ENCODE measurements at regions not wholly inside any gene's neighbourhood (a gene's known extent, or its start where the extent isn't known, plus 50 kb on each side); places are given as distances from the start of the nearest gene placed in this dataset.

DNA sequence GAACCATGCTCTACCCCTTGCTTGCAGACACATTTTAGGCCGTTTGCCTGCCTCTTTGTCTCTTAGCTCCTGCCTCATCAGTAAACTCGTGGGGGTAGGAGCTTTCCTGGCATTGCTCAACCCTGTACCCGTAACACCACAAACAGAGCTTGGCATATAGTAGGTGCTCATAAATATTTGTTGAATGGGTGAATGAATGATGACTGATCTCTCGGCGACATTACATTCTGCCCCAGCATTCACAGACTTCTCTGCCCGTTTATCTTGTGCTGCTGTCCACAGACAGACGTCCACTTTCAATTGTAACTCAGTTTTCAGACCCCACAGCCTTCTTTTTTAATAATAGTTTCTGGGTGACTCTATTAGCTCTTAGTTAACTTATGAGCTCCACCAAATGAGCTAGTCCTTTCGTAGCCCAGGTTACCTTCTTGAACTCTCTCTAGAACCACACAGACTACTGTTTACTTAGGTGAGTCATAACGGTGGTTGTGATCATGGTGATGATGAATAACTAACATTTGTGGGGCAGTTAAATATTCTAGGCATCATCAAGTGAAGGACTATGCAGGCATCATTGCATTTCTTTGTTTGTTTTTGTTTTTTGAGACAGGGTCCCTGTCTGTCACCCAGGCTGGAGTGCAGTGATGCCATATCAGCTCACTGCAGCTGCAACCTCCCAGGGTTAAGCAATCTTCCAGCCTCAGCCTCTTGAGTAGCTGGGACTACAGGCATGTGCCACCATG is 188.4 kb downstream of the ADAMTS15 start:
- in situ Hi-C loops (cut with HindIII; ENCODE audit: low pct_unique_long_range_greater_than_20kb, low sequenced_read_pairs) = no loop called here
- DNase-seq (ENCODE audit: low read depth, low spot score) = peak; percentile 97
- TF ChIP-seq TCF7L2 (IDR thresholded peaks at IDR 0.05; ENCODE audit: low read depth, low read length) = peak; percentile 64; the same call in 1 of the 2 replicates
- TF ChIP-seq POLR2AphosphoS5 (IDR thresholded peaks at IDR 0.05; ENCODE audit: low read depth, low read length) = peak; percentile 81
- TF ChIP-seq, protein P1, sequence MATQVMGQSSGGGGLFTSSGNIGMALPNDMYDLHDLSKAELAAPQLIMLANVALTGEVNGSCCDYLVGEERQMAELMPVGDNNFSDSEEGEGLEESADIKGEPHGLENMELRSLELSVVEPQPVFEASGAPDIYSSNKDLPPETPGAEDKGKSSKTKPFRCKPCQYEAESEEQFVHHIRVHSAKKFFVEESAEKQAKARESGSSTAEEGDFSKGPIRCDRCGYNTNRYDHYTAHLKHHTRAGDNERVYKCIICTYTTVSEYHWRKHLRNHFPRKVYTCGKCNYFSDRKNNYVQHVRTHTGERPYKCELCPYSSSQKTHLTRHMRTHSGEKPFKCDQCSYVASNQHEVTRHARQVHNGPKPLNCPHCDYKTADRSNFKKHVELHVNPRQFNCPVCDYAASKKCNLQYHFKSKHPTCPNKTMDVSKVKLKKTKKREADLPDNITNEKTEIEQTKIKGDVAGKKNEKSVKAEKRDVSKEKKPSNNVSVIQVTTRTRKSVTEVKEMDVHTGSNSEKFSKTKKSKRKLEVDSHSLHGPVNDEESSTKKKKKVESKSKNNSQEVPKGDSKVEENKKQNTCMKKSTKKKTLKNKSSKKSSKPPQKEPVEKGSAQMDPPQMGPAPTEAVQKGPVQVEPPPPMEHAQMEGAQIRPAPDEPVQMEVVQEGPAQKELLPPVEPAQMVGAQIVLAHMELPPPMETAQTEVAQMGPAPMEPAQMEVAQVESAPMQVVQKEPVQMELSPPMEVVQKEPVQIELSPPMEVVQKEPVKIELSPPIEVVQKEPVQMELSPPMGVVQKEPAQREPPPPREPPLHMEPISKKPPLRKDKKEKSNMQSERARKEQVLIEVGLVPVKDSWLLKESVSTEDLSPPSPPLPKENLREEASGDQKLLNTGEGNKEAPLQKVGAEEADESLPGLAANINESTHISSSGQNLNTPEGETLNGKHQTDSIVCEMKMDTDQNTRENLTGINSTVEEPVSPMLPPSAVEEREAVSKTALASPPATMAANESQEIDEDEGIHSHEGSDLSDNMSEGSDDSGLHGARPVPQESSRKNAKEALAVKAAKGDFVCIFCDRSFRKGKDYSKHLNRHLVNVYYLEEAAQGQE (IDR thresholded peaks at IDR 0.05; ENCODE audit: insufficient read depth in 1 of 2, low read depth in 2 of 2, low read length in 1 of 2) = no peak
- no peaks in the 10 kb centered on the region for H3K9me3 ChIP-seq (ENCODE audit: control insufficient read depth, insufficient read depth, low read depth, low read length)
- H3K4me1 ChIP-seq (ENCODE audit: control insufficient read depth, insufficient read depth, low read length) = peaks cover 61% of the 10 kb centered on the region
- CTCF ChIA-PET = interaction anchor here (0.6 to 1.0 kb wide), 3 partner anchors 76 to 225 kb away, joined by 3 to 7 read pairs (median 4); no protein-coding TSS in a partner anchor
- peak; percentile 91 for ATAC-seq
- intact Hi-C loops (cut with micrococcal nuclease; ENCODE audit: unreplicated experiment) = loop anchor here (5.0 kb wide), 2 partner anchors 190 kb away; partner anchors contain the start of gene ADAMTS15
- POLR2A ChIA-PET = interaction anchor here (0.6 to 0.7 kb wide), 3 partner anchors 16 to 186 kb away, joined by 4 read pairs; no protein-coding TSS in a partner anchor
- peak overlapping the region; percentile 99 for H3K27ac ChIP-seq (ENCODE audit: low read length)
- no peaks in the 10 kb centered on the region for H3K27me3 ChIP-seq (ENCODE audit: control insufficient read depth, insufficient read depth, low read length)
- no TSS peak for BruUV-seq (replicated peaks)
- H3K4me3 ChIP-seq (ENCODE audit: low read depth in 2 of 2, low read length in 2 of 2) = peak overlapping the region; percentile 3 to 40; a peak in 3 of 4 replicates
- H3K36me3 ChIP-seq (ENCODE audit: control insufficient read depth, insufficient read depth, low read length) = no peaks in the 10 kb centered on the region

DNA sequence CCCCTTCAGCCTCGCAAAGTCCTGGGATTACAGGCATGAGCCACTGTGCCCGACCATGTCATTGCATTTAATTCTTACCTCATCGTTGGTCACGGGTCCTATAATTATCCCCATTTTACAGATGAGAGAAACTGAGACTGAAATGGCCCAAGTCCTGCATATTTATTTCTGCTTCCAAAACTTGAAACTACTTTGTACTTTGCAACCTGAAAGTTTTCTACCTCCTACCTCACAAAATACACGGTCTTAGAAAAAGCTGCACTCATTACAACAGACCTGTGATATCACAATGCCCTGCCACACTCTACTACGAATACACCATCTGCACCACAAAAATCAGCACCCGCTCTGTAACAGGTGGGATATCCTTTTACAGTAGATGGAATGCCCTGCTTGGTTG is 189.1 kb downstream of the ADAMTS15 start:
- H3K27me3 ChIP-seq (ENCODE audit: control insufficient read depth, insufficient read depth, low read length) = no peaks in the 10 kb centered on the region
- intact Hi-C loops (cut with micrococcal nuclease; ENCODE audit: unreplicated experiment) = loop anchor here (5.0 kb wide), 2 partner anchors 190 kb away; partner anchors contain the start of gene ADAMTS15
- no peak for TF ChIP-seq POLR2AphosphoS5 (IDR thresholded peaks at IDR 0.05; ENCODE audit: low read depth, low read length)
- no peak for TF ChIP-seq TCF7L2 (IDR thresholded peaks at IDR 0.05; ENCODE audit: low read depth, low read length)
- TF ChIP-seq, protein P2, sequence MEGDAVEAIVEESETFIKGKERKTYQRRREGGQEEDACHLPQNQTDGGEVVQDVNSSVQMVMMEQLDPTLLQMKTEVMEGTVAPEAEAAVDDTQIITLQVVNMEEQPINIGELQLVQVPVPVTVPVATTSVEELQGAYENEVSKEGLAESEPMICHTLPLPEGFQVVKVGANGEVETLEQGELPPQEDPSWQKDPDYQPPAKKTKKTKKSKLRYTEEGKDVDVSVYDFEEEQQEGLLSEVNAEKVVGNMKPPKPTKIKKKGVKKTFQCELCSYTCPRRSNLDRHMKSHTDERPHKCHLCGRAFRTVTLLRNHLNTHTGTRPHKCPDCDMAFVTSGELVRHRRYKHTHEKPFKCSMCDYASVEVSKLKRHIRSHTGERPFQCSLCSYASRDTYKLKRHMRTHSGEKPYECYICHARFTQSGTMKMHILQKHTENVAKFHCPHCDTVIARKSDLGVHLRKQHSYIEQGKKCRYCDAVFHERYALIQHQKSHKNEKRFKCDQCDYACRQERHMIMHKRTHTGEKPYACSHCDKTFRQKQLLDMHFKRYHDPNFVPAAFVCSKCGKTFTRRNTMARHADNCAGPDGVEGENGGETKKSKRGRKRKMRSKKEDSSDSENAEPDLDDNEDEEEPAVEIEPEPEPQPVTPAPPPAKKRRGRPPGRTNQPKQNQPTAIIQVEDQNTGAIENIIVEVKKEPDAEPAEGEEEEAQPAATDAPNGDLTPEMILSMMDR (IDR thresholded peaks at IDR 0.05) = no peak
- TF ChIP-seq, protein P1 (IDR thresholded peaks at IDR 0.05; ENCODE audit: insufficient read depth in 1 of 2, low read depth in 2 of 2, low read length in 1 of 2) = no peak
- TF ChIP-seq SIN3A (IDR thresholded peaks at IDR 0.05; ENCODE audit: borderline replicate concordance, insufficient read depth, low read depth, low read length) = no peak

More for the DNA sequence above, 189.1 kb downstream of the ADAMTS15 start:
- no TSS peak for BruUV-seq (replicated peaks)
- H3K36me3 ChIP-seq (ENCODE audit: control insufficient read depth, insufficient read depth, low read length) = no peaks in the 10 kb centered on the region
- POLR2A ChIA-PET = interaction anchor here (0.6 kb wide), 1 partner anchor 33 kb away, joined by 4 read pairs; no protein-coding TSS in a partner anchor
- in situ Hi-C loops (cut with HindIII; ENCODE audit: low pct_unique_long_range_greater_than_20kb, low sequenced_read_pairs) = no loop called here
- no peak overlapping the region for H3K4me3 ChIP-seq (ENCODE audit: low read depth in 2 of 2, low read length in 2 of 2)
- DNase-seq (ENCODE audit: low read depth, low spot score) = no peak
- H3K27ac ChIP-seq (ENCODE audit: low read length) = peak overlapping the region; percentile 99
- H3K9me3 ChIP-seq (ENCODE audit: control insufficient read depth, insufficient read depth, low read depth, low read length) = no peaks in the 10 kb centered on the region
- H3K4me1 ChIP-seq (ENCODE audit: control insufficient read depth, insufficient read depth, low read length) = peaks cover 61% of the 10 kb centered on the region
- no peak for ATAC-seq
- CTCF ChIA-PET = interaction anchor here (0.6 kb wide), 1 partner anchor 76 kb away, joined by 4 read pairs; no protein-coding TSS in a partner anchor

All from Panc1 (cell line).